Thymus (tissue), 11 donors: ENCODE measurements at regions not wholly inside any gene's neighbourhood (a gene's known extent, or its start where the extent isn't known, plus 50 kb on each side); places are given as distances from the start of the nearest gene placed in this dataset.
"Not testable (repeated sequence)": the region's sequence is repeated elsewhere in the genome, so short reads cannot be mapped to it uniquely, and the experiment has no call there.

Experiments
- DNase-seq, 9 donors: peaks; one replicate each; pipeline ENCODE4 v3.0.0-alpha.2; 2013; ENCODE audit warnings: low spot score in 9 of 9, low read depth in 6 of 9, missing footprints in 1 of 9
- H3K27ac ChIP-seq, 2 donors: one replicate each; pipeline ENCODE4 v1.5.1; 2013; ENCODE audit warnings: control low read depth in 1 of 2, low read depth in 1 of 2, low read length in 1 of 2, mild to moderate bottlenecking in 1 of 2, moderate library complexity in 1 of 2
- H3K27me3 ChIP-seq, 2 donors: one replicate each; pipeline ENCODE4 v1.5.1; 2013; ENCODE audit warnings: low read length in 1 of 2; ENCODE audit not compliant: control insufficient read depth in 2 of 2, insufficient read depth in 1 of 2
- H3K36me3 ChIP-seq, 2 donors: one replicate each; pipeline ENCODE4 v1.5.1; 2013; ENCODE audit warnings: low read length in 1 of 2, mild to moderate bottlenecking in 1 of 2, moderate library complexity in 1 of 2; ENCODE audit not compliant: control insufficient read depth in 2 of 2, insufficient read depth in 2 of 2
- H3K4me1 ChIP-seq, 2 donors: one replicate each; pipeline ENCODE4 v1.5.1; 2013; ENCODE audit warnings: low read length in 2 of 2; ENCODE audit not compliant: control insufficient read depth in 2 of 2, insufficient read depth in 2 of 2
- H3K4me3 ChIP-seq, 2 donors: one replicate each; pipeline ENCODE4 v1.5.1; 2013; ENCODE audit warnings: low read length in 2 of 2, control low read depth in 1 of 2, mild to moderate bottlenecking in 1 of 2
- H3K9me3 ChIP-seq, 2 donors: one replicate each; pipeline ENCODE4 v1.5.1; 2013; ENCODE audit warnings: low read length in 1 of 2, mild to moderate bottlenecking in 1 of 2; ENCODE audit not compliant: control insufficient read depth in 2 of 2, insufficient read depth in 1 of 2
- WGBS: extraction: QIAGEN DNeasy Blood & Tissue Kit; methylation state at CpG from one replicate; pipeline ENCODE4 v1.1.7; 2013; 5-methylcytosine and 5-hydroxymethylcytosine counted together
- donor health status: healthy.

DNA sequence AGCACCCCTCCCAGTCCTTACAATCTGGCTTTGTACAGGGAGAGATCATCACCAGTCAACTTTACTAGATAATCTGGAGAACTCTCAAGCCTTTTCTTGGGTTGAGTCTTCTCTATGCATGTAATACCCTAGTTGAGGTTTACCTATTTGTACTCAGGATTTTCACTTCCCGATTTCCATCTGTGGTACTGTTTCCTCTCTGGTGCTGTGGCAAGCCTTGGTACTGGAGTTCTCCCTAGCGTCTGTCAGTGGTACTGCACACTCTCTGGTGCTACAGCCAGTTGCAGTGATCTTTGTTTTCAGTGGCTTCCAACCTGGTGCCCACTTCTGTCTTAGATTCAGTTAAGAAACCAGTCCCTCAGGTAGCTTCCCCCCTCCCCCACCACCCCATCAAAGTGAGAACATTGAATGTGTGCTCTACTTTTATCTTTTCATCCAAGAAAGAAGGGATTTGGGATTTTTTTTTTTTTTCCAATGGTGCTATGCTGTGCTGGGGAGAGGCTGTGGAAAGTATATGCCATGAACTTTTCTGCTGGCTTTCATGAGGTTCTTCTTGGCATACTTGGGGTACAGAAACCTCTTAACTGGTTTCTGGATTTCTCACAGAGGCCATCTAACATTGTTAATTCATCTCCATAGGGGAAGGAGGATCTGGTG is 69.4 kb upstream of the EVL start:
- H3K27me3 ChIP-seq, result no peaks in the 10 kb centered on the region
- no peak overlapping the region for H3K27ac ChIP-seq
- peak in 7 of 9 donors; percentile 30 to 82 (median 65) for DNase-seq
- no peaks in the 10 kb centered on the region for H3K9me3 ChIP-seq
- no peak overlapping the region for H3K4me3 ChIP-seq
- H3K36me3 ChIP-seq, result no peaks in the 10 kb centered on the region
- H3K4me1 ChIP-seq, result peaks cover 0 to 5% of the 10 kb centered on the region in 2 donors
- WGBS, result 2% methylated on average over 2 of the region's 2 CpGs

DNA sequence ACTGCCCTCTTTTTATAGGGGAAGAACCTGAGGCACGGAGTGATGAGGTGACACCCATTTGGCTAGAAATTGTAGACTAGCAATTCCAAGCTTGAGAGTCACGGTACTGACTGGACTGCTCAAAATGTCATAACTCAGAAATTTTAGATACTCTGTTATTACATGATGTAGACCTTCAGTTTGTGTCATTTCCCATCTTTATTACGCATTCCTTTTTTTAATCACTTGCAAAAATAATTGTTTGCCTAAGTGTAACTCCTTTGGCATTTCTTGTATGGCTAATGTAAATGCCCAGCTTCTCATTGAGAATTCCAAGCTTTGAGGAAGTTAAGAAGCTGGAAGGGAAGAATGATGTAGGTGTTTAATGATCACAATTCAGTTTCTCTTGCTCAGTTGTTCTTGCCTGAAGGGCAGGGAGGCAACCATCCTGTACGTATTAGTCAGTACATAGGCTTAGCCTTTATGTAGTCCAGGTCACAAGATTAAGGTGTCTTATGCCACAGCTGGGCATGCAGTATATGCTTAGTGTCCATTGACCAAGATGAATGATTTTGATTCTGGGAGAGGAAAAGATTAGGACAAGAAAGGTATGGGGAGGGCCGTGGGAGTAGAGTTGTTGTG is 68.2 kb upstream of the EVL start:
- 98% methylated on average over 5 of the region's 5 CpGs for WGBS
- Histone ChIP-seq H3K27me3 (no peaks in the 10 kb centered on the region), H3K36me3 (no peaks in the 10 kb centered on the region), H3K4me3 (no peak overlapping the region), H3K9me3 (no peaks in the 10 kb centered on the region), H3K4me1 (peaks cover 0 to 5% of the 10 kb centered on the region in 2 donors), H3K27ac (no peak overlapping the region)
- no peak for DNase-seq

DNA sequence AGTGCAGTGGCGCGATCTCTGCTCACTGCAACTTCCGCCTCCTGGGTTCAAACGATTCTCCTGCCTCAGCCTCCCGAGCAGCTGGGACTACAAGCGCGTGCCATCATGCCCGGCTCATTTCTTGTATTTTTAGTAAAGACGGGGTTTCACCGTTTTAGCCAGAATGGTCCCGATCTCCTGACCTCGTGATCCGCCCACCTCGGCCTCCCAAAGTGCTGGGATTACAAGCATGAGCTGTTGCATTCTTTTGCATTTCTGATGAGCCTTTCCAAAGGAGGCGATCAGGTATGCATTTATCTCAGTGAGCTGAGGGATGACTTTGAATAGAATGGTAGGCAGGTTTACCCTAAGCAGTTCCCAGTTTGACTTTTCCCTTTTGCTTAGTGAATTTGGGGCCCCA is 64.8 kb upstream of the EVL start:
- H3K9me3 ChIP-seq, H3K36me3 ChIP-seq, H3K4me1 ChIP-seq, H3K4me3 ChIP-seq, H3K27ac ChIP-seq, DNase-seq, H3K27me3 ChIP-seq: not testable (repeated sequence)
- 97% methylated on average over 15 of the region's 15 CpGs for WGBS

DNA sequence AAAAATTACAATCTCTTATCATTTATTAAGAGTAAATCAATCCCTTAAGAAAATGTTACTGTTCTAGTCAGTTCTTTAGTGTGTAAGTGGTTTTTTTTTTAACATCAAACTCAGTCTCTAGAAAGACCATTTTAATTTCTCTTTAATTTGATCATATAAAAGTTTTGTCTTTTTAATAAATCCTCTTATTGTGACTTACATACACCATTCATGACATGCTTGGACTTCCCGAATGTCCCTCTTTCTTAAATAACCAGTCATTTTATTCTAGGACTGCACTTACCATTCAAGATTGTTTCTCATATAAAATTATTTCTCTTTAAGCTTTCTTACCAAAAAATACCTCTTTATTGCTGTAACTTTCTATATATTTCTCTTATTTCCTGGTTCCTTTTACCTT is 60.8 kb upstream of the EVL start:
- H3K9me3 ChIP-seq, result peaks cover 0 to 9% of the 10 kb centered on the region in 2 donors
- no peaks in the 10 kb centered on the region for H3K36me3 ChIP-seq
- H3K4me1 ChIP-seq, result peaks cover 0 to 2% of the 10 kb centered on the region in 2 donors
- DNase-seq, result no peak
- 98% methylated on average over 1 of the region's 1 CpG for WGBS
- H3K27ac ChIP-seq, result no peak overlapping the region
- H3K4me3 ChIP-seq, result no peak overlapping the region
- H3K27me3 ChIP-seq, result no peaks in the 10 kb centered on the region

DNA sequence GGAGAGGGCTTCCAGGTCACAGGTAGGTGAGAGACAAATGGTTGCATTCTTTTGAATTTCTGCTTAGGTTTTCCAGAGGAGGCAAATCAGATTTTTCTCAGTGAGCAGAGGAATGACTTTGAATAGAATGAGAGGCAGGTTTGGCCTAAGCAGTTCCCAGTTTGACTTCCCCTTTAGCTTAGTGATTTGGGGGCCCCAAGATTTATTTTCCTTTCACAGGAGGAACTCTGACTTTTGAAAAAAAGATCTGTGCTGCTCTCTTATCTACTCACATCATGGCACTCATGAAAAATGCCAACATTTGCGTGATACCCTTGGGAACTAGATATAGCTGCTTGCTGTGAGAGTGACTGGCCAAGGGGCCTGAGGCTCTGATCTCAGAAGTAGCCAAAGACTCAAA is 58.0 kb upstream of the EVL start:
- Histone ChIP-seq H3K36me3 (no peaks in the 10 kb centered on the region), H3K9me3 (peaks cover 0 to 9% of the 10 kb centered on the region in 2 donors), H3K4me3 (no peak overlapping the region), H3K27me3 (no peaks in the 10 kb centered on the region), H3K4me1 (peaks cover 2% of the 10 kb centered on the region in 2 donors), H3K27ac (no peak overlapping the region)
- 73% methylated on average over 1 of the region's 1 CpG for WGBS
- DNase-seq, result no peak

DNA sequence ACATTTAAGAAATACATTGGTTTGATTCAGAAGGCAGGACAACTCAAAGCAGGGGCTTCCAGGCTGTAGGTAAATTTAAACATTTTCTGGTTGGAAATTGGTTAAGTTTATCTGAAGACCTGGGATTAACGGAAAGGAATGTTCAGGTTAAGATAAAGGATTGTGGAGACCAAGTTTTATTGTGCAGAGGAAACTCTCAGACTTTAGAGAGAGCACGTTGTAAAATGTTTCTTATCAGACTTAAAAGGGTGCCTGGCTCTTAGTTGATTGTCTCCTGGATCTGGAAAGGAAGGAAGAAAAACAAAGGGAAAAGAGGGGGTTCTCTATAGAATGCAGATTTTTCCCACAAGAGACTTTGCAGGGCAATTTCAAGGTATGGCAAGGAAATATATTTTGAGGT is 55.4 kb upstream of the EVL start:
- not testable (repeated sequence) for H3K36me3 ChIP-seq, H3K27ac ChIP-seq, H3K4me3 ChIP-seq, H3K27me3 ChIP-seq, DNase-seq, H3K9me3 ChIP-seq
- WGBS, result 80% methylated on average over 2 of the region's 2 CpGs
- peaks cover 2 to 14% of the 10 kb centered on the region in 2 donors for H3K4me1 ChIP-seq

DNA sequence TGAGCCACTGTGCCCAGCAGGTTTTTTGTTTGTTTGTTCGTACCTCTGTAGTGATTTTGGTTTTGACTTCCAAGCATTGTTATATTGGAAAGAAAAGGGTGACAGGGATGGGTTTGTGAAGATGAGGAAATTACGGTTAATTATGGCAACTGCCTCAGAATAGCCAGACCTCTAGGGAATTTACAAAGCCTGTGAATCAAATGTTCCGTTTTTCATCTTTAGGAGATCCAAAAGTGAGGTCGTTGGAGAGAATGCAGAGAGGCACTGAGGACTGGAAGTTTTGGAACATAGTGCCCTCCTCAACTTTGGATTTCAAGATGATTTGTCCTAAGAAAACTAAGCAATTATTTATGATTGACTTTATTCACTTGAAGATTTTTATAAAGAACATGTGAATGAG is 54.5 kb upstream of the EVL start:
- WGBS, result 93% methylated on average over 4 of the region's 4 CpGs
- Histone ChIP-seq H3K4me1 (peaks cover 2 to 15% of the 10 kb centered on the region in 2 donors), H3K27ac (no peak overlapping the region), H3K9me3 (no peaks in the 10 kb centered on the region), H3K4me3 (no peak overlapping the region), H3K36me3 (no peaks in the 10 kb centered on the region), H3K27me3 (no peaks in the 10 kb centered on the region)
- DNase-seq, result no peak

DNA sequence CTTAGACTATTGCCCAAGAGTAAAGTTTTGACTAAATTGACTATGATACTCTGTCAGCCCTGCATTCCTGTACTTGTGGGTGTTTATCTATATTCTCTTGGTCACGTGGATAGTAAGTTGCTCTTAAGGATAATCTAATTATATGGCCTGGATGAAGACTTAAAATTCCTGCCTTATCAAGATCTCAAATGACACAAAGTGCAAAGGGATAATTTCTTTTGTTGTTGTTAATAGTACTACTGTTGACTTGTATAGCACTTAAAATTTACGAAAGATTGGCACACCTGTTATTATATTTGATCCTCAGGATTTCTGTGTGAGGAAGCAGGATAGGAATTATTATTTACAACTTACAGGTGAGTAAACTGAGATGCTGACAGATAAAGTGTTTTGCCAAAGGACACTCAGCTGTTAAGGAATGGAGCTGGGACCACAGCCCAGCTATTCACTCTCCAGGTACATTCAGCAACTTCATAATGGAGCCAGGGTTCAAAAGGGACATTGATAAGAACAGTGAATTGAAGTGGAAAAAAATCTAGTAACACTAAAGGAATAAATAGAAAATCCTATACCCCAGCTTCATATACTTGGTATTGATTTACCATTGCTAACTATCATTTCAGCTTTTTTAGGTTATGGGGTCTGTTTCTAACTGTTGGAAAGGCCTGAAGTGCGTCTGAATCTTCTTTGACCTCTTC is 53.4 kb upstream of the EVL start:
- H3K9me3 ChIP-seq, result no peaks in the 10 kb centered on the region
- 97% methylated on average over 3 of the region's 3 CpGs for WGBS
- no peaks in the 10 kb centered on the region for H3K27me3 ChIP-seq
- no peak overlapping the region for H3K27ac ChIP-seq
- H3K4me1 ChIP-seq, result peaks cover 2 to 15% of the 10 kb centered on the region in 2 donors
- H3K36me3 ChIP-seq, result no peaks in the 10 kb centered on the region
- DNase-seq, result no peak
- no peak overlapping the region for H3K4me3 ChIP-seq
